C4-2B (cell line): ENCODE measurements at regions not wholly inside any gene's neighbourhood (a gene's known extent, or its start where the extent isn't known, plus 50 kb on each side); places are given as distances from the start of the nearest gene placed in this dataset.

Experiments
- H3K27ac ChIP-seq: fragments of 450-650 bp; 2 replicates; pipeline ENCODE4 v1.5.1; 2017
- ZFX ChIP-seq: fragments of 450-650 bp; IDR thresholded peaks from 2 replicates; pipeline ENCODE4 v1.6.1; 2017
- TF ChIP-seq, protein P1 (sequence below): fragments of 450-650 bp; conservative IDR thresholded peaks from 2 replicates; pipeline ENCODE4 v1.5.1; 2017; ENCODE audit warnings: mild to moderate bottlenecking

DNA sequence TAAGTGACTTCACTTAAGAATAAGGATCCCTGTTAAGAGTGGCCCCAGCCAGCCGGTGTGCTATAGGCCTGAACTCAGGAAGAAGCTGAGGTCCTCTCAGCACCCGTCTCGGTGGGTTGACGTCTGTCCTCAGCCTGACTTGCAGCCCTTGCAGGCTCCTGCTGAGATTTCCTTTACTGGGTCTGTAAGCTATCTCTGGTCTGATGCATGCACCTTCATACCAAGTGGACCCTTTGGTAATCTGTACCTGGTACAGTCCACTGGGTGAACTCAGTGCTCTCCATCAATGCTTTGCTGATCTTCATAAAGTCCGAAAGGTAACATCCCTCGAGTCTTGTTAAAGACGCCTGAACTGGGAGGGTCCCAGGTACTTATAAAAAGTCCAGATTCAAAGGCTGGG lies 212.0 kb upstream of the PPP2R3A start:
- TF ChIP-seq, protein P1, sequence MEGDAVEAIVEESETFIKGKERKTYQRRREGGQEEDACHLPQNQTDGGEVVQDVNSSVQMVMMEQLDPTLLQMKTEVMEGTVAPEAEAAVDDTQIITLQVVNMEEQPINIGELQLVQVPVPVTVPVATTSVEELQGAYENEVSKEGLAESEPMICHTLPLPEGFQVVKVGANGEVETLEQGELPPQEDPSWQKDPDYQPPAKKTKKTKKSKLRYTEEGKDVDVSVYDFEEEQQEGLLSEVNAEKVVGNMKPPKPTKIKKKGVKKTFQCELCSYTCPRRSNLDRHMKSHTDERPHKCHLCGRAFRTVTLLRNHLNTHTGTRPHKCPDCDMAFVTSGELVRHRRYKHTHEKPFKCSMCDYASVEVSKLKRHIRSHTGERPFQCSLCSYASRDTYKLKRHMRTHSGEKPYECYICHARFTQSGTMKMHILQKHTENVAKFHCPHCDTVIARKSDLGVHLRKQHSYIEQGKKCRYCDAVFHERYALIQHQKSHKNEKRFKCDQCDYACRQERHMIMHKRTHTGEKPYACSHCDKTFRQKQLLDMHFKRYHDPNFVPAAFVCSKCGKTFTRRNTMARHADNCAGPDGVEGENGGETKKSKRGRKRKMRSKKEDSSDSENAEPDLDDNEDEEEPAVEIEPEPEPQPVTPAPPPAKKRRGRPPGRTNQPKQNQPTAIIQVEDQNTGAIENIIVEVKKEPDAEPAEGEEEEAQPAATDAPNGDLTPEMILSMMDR, result no peak
- no peak for TF ChIP-seq ZFX
- no peak overlapping the region for H3K27ac ChIP-seq

DNA sequence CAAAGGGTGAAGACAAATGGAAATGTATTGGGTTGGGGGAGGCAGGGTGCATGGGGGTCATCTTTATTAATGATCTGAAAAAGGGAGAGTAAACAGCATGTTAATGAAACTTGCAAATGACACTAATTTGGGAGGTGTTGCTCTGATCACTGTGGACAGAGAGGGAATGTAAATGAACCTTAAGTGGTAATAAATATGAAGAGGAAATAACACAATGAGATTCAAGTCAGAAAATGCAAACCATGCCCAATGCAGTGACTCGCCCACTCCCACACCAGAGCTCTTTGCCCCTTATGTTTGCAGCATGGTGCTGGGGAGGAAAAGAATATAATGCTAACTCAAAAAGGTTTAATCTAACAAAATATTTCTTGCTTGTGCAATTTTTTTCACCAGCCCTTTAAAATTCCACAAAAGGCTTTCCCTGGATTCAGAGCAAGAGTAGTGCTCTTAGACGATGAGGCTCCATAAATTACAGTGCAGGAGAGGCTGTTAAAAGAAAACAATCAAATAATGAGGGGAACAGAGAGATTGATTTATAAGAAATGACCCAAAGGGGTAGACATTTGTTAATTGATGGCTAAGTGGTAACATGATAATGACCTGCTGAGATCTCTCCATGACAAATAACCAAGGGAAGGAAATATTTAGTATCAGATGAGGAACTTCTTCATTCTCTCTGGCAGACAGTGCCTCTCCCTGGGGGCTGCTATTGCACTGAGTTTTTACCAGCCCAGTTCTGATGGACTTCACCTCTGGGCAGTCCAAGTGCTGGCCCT lies 210.0 kb upstream of the PPP2R3A start:
- no peak for TF ChIP-seq ZFX
- TF ChIP-seq, protein P1, result no peak

DNA sequence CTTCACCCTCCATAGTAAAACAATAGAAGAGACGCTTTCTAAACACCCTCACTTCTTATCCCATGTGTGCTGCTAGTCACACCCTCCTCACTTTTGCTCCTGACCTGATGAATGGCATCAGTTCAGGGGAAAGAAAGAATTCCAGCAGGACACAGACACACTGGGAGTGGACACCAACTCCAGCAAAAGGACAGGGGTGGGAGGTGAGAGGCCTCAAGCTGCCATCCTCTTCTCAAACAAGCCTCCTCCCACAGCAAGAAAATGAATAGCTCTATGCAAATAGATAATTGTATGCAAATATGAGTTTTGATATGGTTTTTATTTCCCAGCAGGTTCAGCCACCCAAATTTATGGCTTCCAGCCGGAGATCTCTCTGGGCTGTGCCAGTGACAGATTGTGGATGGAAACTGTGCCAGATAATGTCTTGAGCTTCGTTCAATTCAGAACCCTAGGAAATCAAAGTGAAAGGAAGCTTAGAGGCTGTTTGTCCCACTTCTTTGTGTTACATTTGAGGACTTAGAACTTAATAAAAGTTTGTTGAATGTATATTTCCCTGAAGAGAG lies 209.3 kb upstream of the PPP2R3A start:
- TF ChIP-seq, protein P1, result no peak
- TF ChIP-seq ZFX, result no peak
- no peak overlapping the region for H3K27ac ChIP-seq

More for the DNA sequence above, 210.0 kb upstream of the PPP2R3A start:
- no peak overlapping the region for H3K27ac ChIP-seq

GRCh38 chr3:135757421-135757820 lies 208.1 kb upstream of the PPP2R3A start:
- no peak overlapping the region for H3K27ac ChIP-seq
- TF ChIP-seq, protein P1, result no peak
- no peak for TF ChIP-seq ZFX

- TF ChIP-seq, protein P1, result no peak
- no peak for TF ChIP-seq ZFX
- H3K27ac ChIP-seq, result no peak overlapping the region
Measured at GRCh38 chr3:135758961-135759360, 206.6 kb upstream of the PPP2R3A start.

DNA sequence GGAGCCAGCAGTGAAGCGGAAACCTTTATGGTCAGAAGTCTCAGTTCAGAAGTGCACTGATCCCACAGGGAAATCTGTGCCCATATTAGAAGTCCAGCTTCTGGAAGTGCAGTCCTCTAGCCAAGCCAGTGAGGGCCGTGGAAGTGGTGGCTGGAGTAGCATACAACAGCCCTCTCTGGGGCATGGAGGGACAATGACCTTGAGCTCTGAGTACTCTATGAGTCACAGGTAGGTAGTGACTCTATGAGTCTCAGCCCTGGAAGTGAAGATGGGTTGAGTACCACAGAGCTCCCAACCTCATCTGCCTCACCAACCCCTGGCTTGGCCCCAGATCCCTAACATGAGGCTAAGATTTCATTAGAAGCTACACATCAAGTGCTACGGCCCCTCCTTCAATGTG lies 205.9 kb upstream of the PPP2R3A start:
- TF ChIP-seq, protein P1, result no peak
- TF ChIP-seq ZFX, result no peak
- H3K27ac ChIP-seq, result no peak overlapping the region

- H3K27ac ChIP-seq, result no peak overlapping the region
- TF ChIP-seq, protein P1, result no peak
- TF ChIP-seq ZFX, result no peak
Measured at GRCh38 chr3:135760581-135760980, 204.9 kb upstream of the PPP2R3A start.
